ENCODE measurements at regions not wholly inside any gene's neighbourhood (a gene's known extent, or its start where the extent isn't known, plus 50 kb on each side); places are given as distances from the start of the nearest gene placed in this dataset.

- 63% methylated on average over 5 of the region's 5 CpGs for WGBS (ENCODE audit: insufficient coverage, low coverage, low lambda C conversion rate, missing lambda C conversion rate)
- TF ChIP-seq POLR2A (IDR thresholded peaks at IDR 0.05) (no peak), CTCF (IDR thresholded peaks at IDR 0.05) (no peak)
- no peak for DNase-seq
Observed at GRCh38 chr4:64883087-64883807, 474.0 kb upstream of the TECRL start.

GRCh38 chr4:64882311-64883086 is 473.2 kb upstream of the TECRL start:
- Histone ChIP-seq H3K4me1 (no peaks in the 10 kb centered on the region), H3K27ac (no peak overlapping the region), H3K9me3 (no peaks in the 10 kb centered on the region), H3K4me3 (no peak overlapping the region), H3K36me3 (no peaks in the 10 kb centered on the region), H3K27me3 (no peaks in the 10 kb centered on the region)
- DNase-seq (no peak), ATAC-seq (no peak)
- intact Hi-C loops (cut with DNase I), result no loop called here
- WGBS (ENCODE audit: insufficient coverage, low coverage, low lambda C conversion rate, missing lambda C conversion rate), result 25% methylated on average over 2 of the region's 2 CpGs
- TF ChIP-seq CTCF (IDR thresholded peaks at IDR 0.05) (no peak), POLR2A (IDR thresholded peaks at IDR 0.05) (no peak)

More at GRCh38 chr4:64883087-64883807, 474.0 kb upstream of the TECRL start:
- no peaks in the 10 kb centered on the region for H3K4me1 ChIP-seq
- no peaks in the 10 kb centered on the region for H3K9me3 ChIP-seq
- no peaks in the 10 kb centered on the region for H3K27me3 ChIP-seq
- no peak overlapping the region for H3K4me3 ChIP-seq
- no peaks in the 10 kb centered on the region for H3K36me3 ChIP-seq
- no peak overlapping the region for H3K27ac ChIP-seq
- intact Hi-C loops (cut with DNase I), result no loop called here
- no peak for ATAC-seq

- 84% methylated on average over 8 of the region's 12 CpGs for WGBS (ENCODE audit: insufficient coverage, low coverage, low lambda C conversion rate, missing lambda C conversion rate)
- no peak for ATAC-seq
- Histone ChIP-seq H3K4me3 (no peak overlapping the region), H3K36me3 (no peaks in the 10 kb centered on the region), H3K9me3 (no peaks in the 10 kb centered on the region), H3K4me1 (no peaks in the 10 kb centered on the region), H3K27ac (no peak overlapping the region), H3K27me3 (no peaks in the 10 kb centered on the region)
- intact Hi-C loops (cut with DNase I), result no loop called here
- no peak for DNase-seq
- TF ChIP-seq POLR2A (IDR thresholded peaks at IDR 0.05), result no peak
- TF ChIP-seq CTCF (IDR thresholded peaks at IDR 0.05), result no peak
Observed at GRCh38 chr4:64880557-64880956, 471.3 kb upstream of the TECRL start.

- no peak for TF ChIP-seq POLR2A (IDR thresholded peaks at IDR 0.05)
- TF ChIP-seq CTCF (IDR thresholded peaks at IDR 0.05), result no peak
- H3K27ac ChIP-seq, result no peak overlapping the region
- ATAC-seq (no peak), DNase-seq (no peak)
- H3K4me3 ChIP-seq, result no peak overlapping the region
- intact Hi-C loops (cut with DNase I), result no loop called here
- no peaks in the 10 kb centered on the region for H3K9me3 ChIP-seq
- 55% methylated on average over 2 of the region's 3 CpGs for WGBS (ENCODE audit: insufficient coverage, low coverage, low lambda C conversion rate, missing lambda C conversion rate)
- H3K36me3 ChIP-seq, result no peaks in the 10 kb centered on the region
- H3K4me1 ChIP-seq, result no peaks in the 10 kb centered on the region
- no peaks in the 10 kb centered on the region for H3K27me3 ChIP-seq
Observed at GRCh38 chr4:64876021-64876420, 466.8 kb upstream of the TECRL start.

Measured in right lobe of liver (tissue), 6 donors.